ENCODE measurements at regions not wholly inside any gene's neighbourhood (a gene's known extent, or its start where the extent isn't known, plus 50 kb on each side); places are given as distances from the start of the nearest gene placed in this dataset.
"Not testable (repeated sequence)": the region's sequence is repeated elsewhere in the genome, so short reads cannot be mapped to it uniquely, and the experiment has no call there.

DNA sequence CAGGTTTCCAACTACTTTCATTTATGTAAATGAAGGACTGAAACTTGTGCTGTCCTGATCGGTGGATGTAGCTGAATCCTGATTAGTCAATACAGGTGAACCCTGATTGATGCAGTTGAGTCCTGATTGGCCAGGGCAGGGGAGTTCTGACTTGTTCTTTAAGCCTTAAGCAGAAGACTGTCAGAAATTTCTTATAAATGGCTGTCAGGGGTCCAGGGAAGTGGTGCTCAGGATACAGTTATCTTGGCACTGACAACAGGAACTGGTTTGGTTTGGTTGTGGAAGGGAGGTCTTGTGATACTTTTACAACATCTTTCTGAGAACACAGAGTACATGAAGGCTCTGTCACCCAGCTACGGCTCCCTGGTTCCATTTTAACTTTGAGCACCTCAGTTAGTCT, 132.1 kb downstream of the KCNJ12 start:
- DNase-seq (ENCODE audit: low spot score in 2 of 2) = no peak
- H3K27ac ChIP-seq = no peak overlapping the region
- 67% methylated on average over 2 of the region's 2 CpGs for WGBS
- peaks cover 6% of the 10 kb centered on the region for H3K27me3 ChIP-seq
- no peaks in the 10 kb centered on the region for H3K9me3 ChIP-seq
- no peak overlapping the region for H3K4me3 ChIP-seq
- no peaks in the 10 kb centered on the region for H3K36me3 ChIP-seq
- TF ChIP-seq POLR2AphosphoS5 (IDR thresholded peaks at IDR 0.05) (no peak), POLR2A (IDR thresholded peaks at IDR 0.05) (no peak), CTCF (IDR thresholded peaks at IDR 0.05) (no peak), EP300 (IDR thresholded peaks at IDR 0.05) (no peak)
- H3K4me1 ChIP-seq = peaks cover 18% of the 10 kb centered on the region

DNA sequence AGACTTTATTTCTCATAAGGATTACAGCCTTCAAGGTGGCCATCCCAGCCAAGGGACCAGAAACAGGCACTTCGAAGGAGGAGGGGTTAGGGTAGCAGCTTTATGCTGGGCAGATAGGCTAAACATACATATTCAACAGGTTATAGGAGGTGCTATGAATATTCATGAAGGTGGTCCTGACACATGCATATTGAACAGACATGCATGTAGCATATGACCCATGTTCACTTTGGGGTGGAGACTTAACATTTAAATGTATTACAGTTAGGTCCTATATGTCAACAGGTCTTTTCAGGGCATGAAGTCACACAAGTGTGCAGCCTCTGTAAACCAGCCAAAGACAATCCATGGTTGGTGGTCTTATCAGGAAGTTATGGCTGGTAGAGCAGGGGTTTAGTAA, 133.2 kb downstream of the KCNJ12 start:
- H3K36me3 ChIP-seq; H3K27ac ChIP-seq; H3K9me3 ChIP-seq; H3K4me3 ChIP-seq; H3K27me3 ChIP-seq; DNase-seq (ENCODE audit: low spot score in 2 of 2): not testable (repeated sequence)
- WGBS = 90% methylated on average over 1 of the region's 1 CpG
- peaks cover 18% of the 10 kb centered on the region for H3K4me1 ChIP-seq

- H3K9me3 ChIP-seq = no peaks in the 10 kb centered on the region
- H3K27ac ChIP-seq = no peak overlapping the region
- H3K36me3 ChIP-seq = no peaks in the 10 kb centered on the region
- H3K27me3 ChIP-seq = peaks cover 4% of the 10 kb centered on the region
- H3K4me1 ChIP-seq = peaks cover 18% of the 10 kb centered on the region
- no peak for TF ChIP-seq POLR2AphosphoS5 (IDR thresholded peaks at IDR 0.05)
- TF ChIP-seq EP300 (IDR thresholded peaks at IDR 0.05) = no peak
- TF ChIP-seq POLR2A (IDR thresholded peaks at IDR 0.05) = no peak
- no peak for TF ChIP-seq CTCF (IDR thresholded peaks at IDR 0.05)
- WGBS = 53% methylated on average over 14 of the region's 14 CpGs
- DNase-seq (ENCODE audit: low spot score in 2 of 2) = peak in 1 of 2 donors; percentile 26
- peak overlapping the region; percentile 50 for H3K4me3 ChIP-seq
These were observed 134.7 kb downstream of the KCNJ12 start for GRCh38 chr17:21510686-21511362.

DNA sequence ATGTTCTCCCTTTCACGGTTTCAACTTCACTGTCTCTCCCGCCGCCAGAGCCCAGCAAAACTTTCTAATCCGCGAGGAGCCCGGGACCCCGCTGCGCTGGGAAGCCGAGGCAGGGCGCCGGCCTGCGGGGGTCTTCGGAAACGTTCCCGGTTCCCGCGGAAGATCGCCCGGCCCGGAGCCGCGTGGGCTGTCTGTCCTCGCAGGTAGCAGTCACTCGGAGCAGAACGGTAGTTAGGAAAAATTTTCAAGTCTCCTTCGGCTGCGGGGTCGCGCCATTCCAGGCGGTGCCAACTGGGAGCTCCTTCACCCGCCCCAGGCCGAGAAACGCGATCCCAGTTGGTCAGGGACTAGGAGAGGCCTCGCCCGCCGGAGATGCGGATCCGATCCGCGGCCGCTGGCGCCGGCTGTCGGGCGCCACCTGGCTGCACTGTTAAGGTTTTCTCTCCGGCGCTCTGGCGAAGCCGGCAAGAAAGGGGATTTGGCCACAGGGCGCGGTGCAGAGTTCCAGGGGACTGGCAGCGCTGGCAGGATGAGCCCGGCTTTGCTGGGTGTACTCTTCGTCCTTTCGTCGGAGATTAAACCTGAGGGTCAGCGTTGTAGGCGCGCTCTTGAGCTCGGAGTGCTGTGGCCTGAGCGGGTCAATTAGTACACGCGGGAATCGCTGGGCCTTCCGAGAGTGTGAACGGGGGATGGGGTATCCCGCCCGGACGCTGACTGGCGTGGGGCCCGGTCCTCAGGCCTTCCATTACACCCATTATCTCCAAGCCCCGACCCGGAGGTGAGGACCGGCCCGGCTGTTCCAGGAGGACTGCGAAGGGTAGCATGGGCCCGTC, 135.4 kb downstream of the KCNJ12 start:
- peak overlapping the region; percentile 50 for H3K4me3 ChIP-seq
- H3K36me3 ChIP-seq = no peaks in the 10 kb centered on the region
- no peaks in the 10 kb centered on the region for H3K27me3 ChIP-seq
- H3K9me3 ChIP-seq = no peaks in the 10 kb centered on the region
- H3K4me1 ChIP-seq = peaks cover 18% of the 10 kb centered on the region
- peak; percentile 84 to 90 for DNase-seq (ENCODE audit: low spot score in 2 of 2)
- WGBS = 13% methylated on average over 24 of the region's 78 CpGs
- TF ChIP-seq CTCF (IDR thresholded peaks at IDR 0.05) (peak; percentile 21 to 86), POLR2A (IDR thresholded peaks at IDR 0.05) (no peak), EP300 (IDR thresholded peaks at IDR 0.05) (no peak)
- H3K27ac ChIP-seq = no peak overlapping the region

GRCh38 chr17:21512307-21513011, 136.3 kb downstream of the KCNJ12 start:
- no peak for TF ChIP-seq CTCF (IDR thresholded peaks at IDR 0.05)
- TF ChIP-seq EP300 (IDR thresholded peaks at IDR 0.05) = no peak
- no peak for TF ChIP-seq POLR2AphosphoS5 (IDR thresholded peaks at IDR 0.05)
- TF ChIP-seq POLR2A (IDR thresholded peaks at IDR 0.05) = no peak
- peak overlapping the region; percentile 14 for H3K4me3 ChIP-seq
- no peak overlapping the region for H3K27ac ChIP-seq
- WGBS = 59% methylated on average over 17 of the region's 18 CpGs
- no peaks in the 10 kb centered on the region for H3K36me3 ChIP-seq
- H3K9me3 ChIP-seq = no peaks in the 10 kb centered on the region
- peaks cover 18% of the 10 kb centered on the region for H3K4me1 ChIP-seq
- no peaks in the 10 kb centered on the region for H3K27me3 ChIP-seq
- DNase-seq (ENCODE audit: low spot score in 2 of 2) = no peak
